HUES6 (cell line): ENCODE measurements at regions not wholly inside any gene's neighbourhood (a gene's known extent, or its start where the extent isn't known, plus 50 kb on each side); places are given as distances from the start of the nearest gene placed in this dataset.

Experiments
- H3K27ac ChIP-seq: 2 replicates; pipeline ENCODE4 v1.7.0; 2013; ENCODE audit warnings: low read depth, mild to moderate bottlenecking, low read length, inconsistent platforms
- H3K27me3 ChIP-seq: 2 replicates; pipeline ENCODE4 v1.6.1; 2013; ENCODE audit warnings: low read length; ENCODE audit not compliant: control insufficient read depth, insufficient read depth
- H3K36me3 ChIP-seq: 2 replicates; pipeline ENCODE4 v1.6.1; 2013; ENCODE audit warnings: low read length; ENCODE audit not compliant: control insufficient read depth, insufficient read depth
- H3K4me1 ChIP-seq: 2 replicates; pipeline ENCODE4 v1.6.1; 2013; ENCODE audit warnings: low read length; ENCODE audit not compliant: control insufficient read depth, insufficient read depth
- H3K4me3 ChIP-seq: 2 replicates; pipeline ENCODE4 v1.5.1; 2013; ENCODE audit warnings: low read depth, low read length
- H3K9ac ChIP-seq: one replicate; pipeline ENCODE4 v1.6.1; 2013; ENCODE audit warnings: mild to moderate bottlenecking, low read length
- H3K9me3 ChIP-seq: 2 replicates; pipeline ENCODE4 v1.6.1; 2013; ENCODE audit warnings: low read depth, low read length; ENCODE audit not compliant: control insufficient read depth, insufficient read depth

DNA sequence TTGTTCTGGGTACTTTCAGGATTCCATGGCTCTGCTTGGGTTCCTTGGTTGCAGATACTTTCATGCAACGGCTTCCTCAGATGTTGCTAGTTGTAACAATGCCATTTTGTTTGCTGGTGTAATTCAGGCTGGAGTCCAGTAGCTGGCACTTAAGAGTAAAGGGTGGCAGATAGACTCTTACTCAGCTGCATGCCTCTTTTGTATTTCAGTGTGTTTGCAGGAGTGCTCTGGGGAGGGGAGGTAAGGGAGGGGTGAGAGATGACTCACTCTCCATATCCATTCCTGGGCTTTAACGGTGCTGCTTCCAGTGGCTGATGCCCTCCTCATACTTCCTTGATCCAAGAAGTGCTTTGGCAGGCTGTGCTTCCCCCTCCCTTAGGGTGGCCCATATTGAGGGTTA lies 155.2 kb downstream of the ZNF330 start:
- Histone ChIP-seq H3K9ac (no peak overlapping the region), H3K9me3 (peaks cover 15% of the 10 kb centered on the region), H3K4me3 (no peak overlapping the region), H3K27ac (no peak overlapping the region), H3K36me3 (no peaks in the 10 kb centered on the region), H3K4me1 (0 out of 2 replicates have a peak, but pooled peaks cover 2% of the 10 kb centered on the region), H3K27me3 (no peaks in the 10 kb centered on the region)

- H3K27ac ChIP-seq: no peak overlapping the region
- no peak overlapping the region for H3K9ac ChIP-seq
- no peak overlapping the region for H3K4me3 ChIP-seq
- H3K4me1 ChIP-seq: 0 out of 2 replicates have a peak, but pooled peaks cover 2% of the 10 kb centered on the region
- H3K36me3 ChIP-seq: no peaks in the 10 kb centered on the region
- H3K27me3 ChIP-seq: no peaks in the 10 kb centered on the region
- peaks cover 15% of the 10 kb centered on the region for H3K9me3 ChIP-seq
These were observed 156.1 kb downstream of the ZNF330 start for GRCh38 chr4:141376769-141377168.

DNA sequence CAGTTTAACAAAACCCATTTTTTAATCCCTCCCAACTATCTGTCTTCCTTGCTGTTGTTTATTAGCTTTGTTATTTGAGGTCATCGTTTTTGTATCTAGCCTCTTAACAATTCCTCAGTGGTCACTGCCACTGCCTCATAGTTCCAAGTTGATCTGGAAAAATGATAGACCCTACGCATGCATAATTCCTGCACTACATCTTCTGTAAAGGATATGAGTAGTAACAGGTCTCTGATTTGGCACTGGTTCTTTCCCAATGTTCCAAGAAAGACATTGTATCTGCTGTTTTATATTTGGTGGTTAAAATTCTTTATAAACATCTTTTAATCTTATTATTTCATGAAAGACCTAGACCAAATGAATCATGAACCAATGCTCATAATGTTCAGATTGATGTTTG lies 166.6 kb downstream of the ZNF330 start:
- H3K9me3 ChIP-seq: no peaks in the 10 kb centered on the region
- no peaks in the 10 kb centered on the region for H3K4me1 ChIP-seq
- H3K27me3 ChIP-seq: no peaks in the 10 kb centered on the region
- no peak overlapping the region for H3K9ac ChIP-seq
- no peaks in the 10 kb centered on the region for H3K36me3 ChIP-seq
- H3K4me3 ChIP-seq: no peak overlapping the region
- H3K27ac ChIP-seq: no peak overlapping the region

GRCh38 chr4:141388481-141388880 lies 167.8 kb downstream of the ZNF330 start:
- no peaks in the 10 kb centered on the region for H3K27me3 ChIP-seq
- no peak overlapping the region for H3K4me3 ChIP-seq
- no peak overlapping the region for H3K9ac ChIP-seq
- no peaks in the 10 kb centered on the region for H3K4me1 ChIP-seq
- H3K9me3 ChIP-seq: no peaks in the 10 kb centered on the region
- no peaks in the 10 kb centered on the region for H3K36me3 ChIP-seq
- no peak overlapping the region for H3K27ac ChIP-seq

DNA sequence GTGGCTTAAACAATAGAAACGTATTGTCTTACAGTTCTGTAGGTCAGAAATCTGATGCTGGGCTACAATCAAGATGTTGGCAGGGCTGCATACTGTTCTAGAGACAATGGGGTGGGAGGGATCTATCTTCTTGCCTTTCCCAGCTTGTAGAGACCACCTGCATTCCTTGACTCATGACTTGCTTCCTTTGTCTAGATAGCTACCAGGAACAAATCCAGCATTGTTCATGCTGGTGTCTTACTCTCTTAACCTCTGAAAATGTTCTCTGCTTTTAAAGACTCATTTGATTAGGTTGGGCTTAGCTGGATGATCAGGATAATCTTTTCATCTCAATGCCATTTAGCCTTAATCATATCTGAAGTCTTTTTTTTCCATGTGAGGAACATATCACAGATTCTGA lies 169.0 kb downstream of the ZNF330 start:
- no peaks in the 10 kb centered on the region for H3K4me1 ChIP-seq
- no peak overlapping the region for H3K4me3 ChIP-seq
- H3K27me3 ChIP-seq: no peaks in the 10 kb centered on the region
- H3K9ac ChIP-seq: no peak overlapping the region
- no peak overlapping the region for H3K27ac ChIP-seq
- no peaks in the 10 kb centered on the region for H3K9me3 ChIP-seq
- H3K36me3 ChIP-seq: no peaks in the 10 kb centered on the region

- Histone ChIP-seq H3K9me3 (no peaks in the 10 kb centered on the region), H3K4me1 (no peaks in the 10 kb centered on the region), H3K36me3 (no peaks in the 10 kb centered on the region), H3K27me3 (no peaks in the 10 kb centered on the region), H3K9ac (no peak overlapping the region), H3K27ac (no peak overlapping the region), H3K4me3 (no peak overlapping the region)
These were observed 169.9 kb downstream of the ZNF330 start for GRCh38 chr4:141390571-141390970.

GRCh38 chr4:141391293-141391692 lies 170.6 kb downstream of the ZNF330 start:
- Histone ChIP-seq H3K9ac (no peak overlapping the region), H3K36me3 (no peaks in the 10 kb centered on the region), H3K27ac (no peak overlapping the region), H3K4me1 (peaks cover 4% of the 10 kb centered on the region; the same call in 1 of the 2 replicates), H3K4me3 (no peak overlapping the region), H3K9me3 (no peaks in the 10 kb centered on the region), H3K27me3 (no peaks in the 10 kb centered on the region)

DNA sequence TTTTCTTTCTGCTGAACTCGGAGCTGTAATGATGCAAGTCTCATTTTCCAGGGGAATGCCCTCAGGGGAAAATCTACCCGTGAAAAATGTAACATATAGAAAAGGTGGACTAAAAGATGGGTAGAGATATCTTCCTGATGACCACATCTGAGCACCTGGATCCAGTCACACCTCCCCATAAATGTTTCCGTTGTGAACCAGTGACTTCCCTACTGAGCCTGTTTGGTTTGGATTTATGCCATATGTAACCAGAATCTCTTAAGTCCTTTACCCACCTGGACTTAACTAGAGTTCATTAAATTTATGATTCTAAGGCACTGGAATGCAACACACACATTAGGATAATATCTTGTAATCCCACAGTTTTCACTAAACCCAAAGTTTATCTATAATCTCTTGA lies 171.1 kb downstream of the ZNF330 start:
- H3K4me3 ChIP-seq: no peak overlapping the region
- no peaks in the 10 kb centered on the region for H3K9me3 ChIP-seq
- H3K9ac ChIP-seq: no peak overlapping the region
- no peaks in the 10 kb centered on the region for H3K36me3 ChIP-seq
- no peak overlapping the region for H3K27ac ChIP-seq
- no peaks in the 10 kb centered on the region for H3K27me3 ChIP-seq
- peaks cover 4% of the 10 kb centered on the region; the same call in 1 of the 2 replicates for H3K4me1 ChIP-seq

DNA sequence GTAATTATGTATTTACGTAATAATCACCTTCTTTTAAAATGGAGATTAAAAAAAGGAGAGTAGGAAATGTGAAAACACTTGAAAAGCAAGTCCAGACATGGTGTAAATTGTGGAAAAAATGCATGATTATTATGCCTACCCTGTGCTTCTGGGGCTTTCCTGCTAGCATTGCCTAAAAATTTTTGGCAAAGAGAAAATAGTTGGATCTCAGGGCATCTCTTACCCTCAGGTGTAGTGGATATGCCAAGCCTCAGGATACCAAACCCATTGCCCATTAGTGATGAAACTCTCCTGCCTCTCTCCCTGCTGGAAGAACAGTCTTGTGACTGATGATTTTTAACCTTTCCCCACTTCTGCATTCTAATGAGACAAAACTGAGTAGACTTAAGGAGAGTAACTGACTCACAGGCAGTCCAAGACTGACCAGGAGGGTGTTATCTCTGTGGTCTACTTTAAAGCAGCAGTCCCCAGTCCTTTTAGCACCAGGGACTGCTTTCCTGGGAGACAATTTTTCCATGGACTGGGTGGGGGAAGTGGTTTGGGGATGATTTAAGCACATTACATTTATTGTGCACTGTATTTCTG lies 174.6 kb downstream of the ZNF330 start:
- Histone ChIP-seq H3K4me1 (peaks cover 4% of the 10 kb centered on the region; the same call in 1 of the 2 replicates), H3K36me3 (no peaks in the 10 kb centered on the region), H3K9ac (no peak overlapping the region), H3K4me3 (no peak overlapping the region), H3K9me3 (no peaks in the 10 kb centered on the region), H3K27me3 (no peaks in the 10 kb centered on the region), H3K27ac (no peak overlapping the region)

- Histone ChIP-seq H3K9ac (no peak overlapping the region), H3K9me3 (no peaks in the 10 kb centered on the region), H3K36me3 (no peaks in the 10 kb centered on the region), H3K27me3 (no peaks in the 10 kb centered on the region), H3K4me1 (peaks cover 4% of the 10 kb centered on the region; the same call in 1 of the 2 replicates), H3K4me3 (no peak overlapping the region), H3K27ac (no peak overlapping the region)
These were observed 175.2 kb downstream of the ZNF330 start for GRCh38 chr4:141395919-141396318.

DNA sequence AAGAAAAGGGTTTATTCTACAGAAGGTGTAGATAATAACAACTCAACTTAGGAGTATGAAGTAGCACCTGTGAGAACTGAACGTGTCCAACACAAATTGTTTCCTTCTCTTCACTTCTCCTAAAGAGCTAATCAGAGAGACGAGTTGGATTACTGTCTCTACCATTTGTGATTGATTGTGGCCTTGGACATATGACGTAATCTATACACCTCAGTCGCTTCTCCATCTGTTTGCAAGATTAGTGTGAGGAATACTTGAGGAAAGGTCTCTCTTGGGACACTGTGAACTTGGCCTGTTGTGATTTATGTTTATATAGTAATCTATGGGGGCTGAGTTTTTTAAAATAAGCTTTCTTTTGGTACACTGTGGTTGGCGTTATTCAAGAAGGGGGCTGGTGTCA lies 182.0 kb downstream of the ZNF330 start:
- Histone ChIP-seq H3K4me1 (no peaks in the 10 kb centered on the region), H3K9me3 (no peaks in the 10 kb centered on the region), H3K4me3 (no peak overlapping the region), H3K36me3 (no peaks in the 10 kb centered on the region), H3K27ac (no peak overlapping the region), H3K9ac (no peak overlapping the region), H3K27me3 (no peaks in the 10 kb centered on the region)

GRCh38 chr4:141403782-141404181 lies 183.1 kb downstream of the ZNF330 start:
- H3K4me1 ChIP-seq: no peaks in the 10 kb centered on the region
- no peaks in the 10 kb centered on the region for H3K9me3 ChIP-seq
- no peak overlapping the region for H3K4me3 ChIP-seq
- H3K9ac ChIP-seq: no peak overlapping the region
- no peaks in the 10 kb centered on the region for H3K27me3 ChIP-seq
- H3K27ac ChIP-seq: no peak overlapping the region
- no peaks in the 10 kb centered on the region for H3K36me3 ChIP-seq
